BE2C (cell line): ENCODE measurements at regions not wholly inside any gene's neighbourhood (a gene's known extent, or its start where the extent isn't known, plus 50 kb on each side); places are given as distances from the start of the nearest gene placed in this dataset.

Source experiments
- DNase-seq: peaks from one replicate; pipeline ENCODE4 v3.0.0-alpha.2; 2020
- H3K27me3 ChIP-seq: fragments of 250-450 bp; sonication (Bioruptor Pico); 2 replicates; pipeline ENCODE4 v1.5.1; 2020; ENCODE audit warnings: mild to moderate bottlenecking
- H3K36me3 ChIP-seq: fragments of 250-450 bp; sonication (Bioruptor Pico); 2 replicates; pipeline ENCODE4 v1.5.1; 2020; ENCODE audit warnings: mild to moderate bottlenecking
- H3K4me1 ChIP-seq: fragments of 250-450 bp; sonication (Bioruptor Pico); 2 replicates; pipeline ENCODE4 v1.5.1; 2020
- H3K4me3 ChIP-seq: 2 replicates; pipeline ENCODE4 v1.5.1; 2011; ENCODE audit warnings: low read depth, low read length
- H3K9me3 ChIP-seq: fragments of 250-450 bp; sonication (Bioruptor Pico); 2 replicates; pipeline ENCODE4 v1.5.1; 2020
- TF ChIP-seq, protein P1 (sequence below): IDR thresholded peaks from 2 replicates; pipeline ENCODE4 v1.5.1; 2012; ENCODE audit warnings: mild to moderate bottlenecking, low read depth, low read length

DNA sequence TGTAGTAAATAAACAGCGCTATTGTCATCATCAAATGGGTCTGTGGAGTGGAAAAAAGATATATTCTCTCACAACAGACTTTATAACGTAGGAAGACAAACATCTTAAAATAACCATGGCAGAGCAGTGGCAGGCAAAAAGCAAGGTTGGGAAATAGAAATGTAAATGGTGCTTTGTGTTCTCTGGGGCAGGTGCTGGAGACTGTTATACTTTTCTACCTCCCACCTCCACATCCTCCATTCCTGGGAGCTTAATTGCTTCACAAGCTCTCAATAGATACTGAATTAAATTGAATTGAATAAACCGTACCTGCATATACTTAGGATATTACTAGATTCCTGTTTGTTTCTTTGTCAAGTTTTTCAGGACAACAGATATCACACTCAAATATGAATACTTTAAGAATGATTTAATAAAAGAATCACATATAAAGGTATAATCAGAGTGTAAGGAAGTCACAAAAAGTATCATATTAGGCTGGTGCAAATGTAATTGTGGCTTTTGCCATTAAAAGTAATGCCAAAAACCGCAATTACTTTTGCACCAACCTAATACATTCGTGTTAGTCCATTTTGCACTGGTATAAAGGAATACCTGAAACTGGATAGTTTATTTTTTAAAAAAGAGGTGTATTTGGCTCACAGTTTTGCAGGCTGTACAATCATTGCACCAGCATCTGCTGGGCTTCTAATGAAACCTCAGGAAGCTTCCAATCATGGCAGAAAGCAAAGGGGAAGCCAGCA is 367.3 kb downstream of the GRIA2 start:
- Histone ChIP-seq H3K9me3 (no peaks in the 10 kb centered on the region), H3K4me3 (no peak overlapping the region), H3K36me3 (no peaks in the 10 kb centered on the region), H3K4me1 (no peaks in the 10 kb centered on the region), H3K27me3 (no peaks in the 10 kb centered on the region)
- TF ChIP-seq, protein P1, sequence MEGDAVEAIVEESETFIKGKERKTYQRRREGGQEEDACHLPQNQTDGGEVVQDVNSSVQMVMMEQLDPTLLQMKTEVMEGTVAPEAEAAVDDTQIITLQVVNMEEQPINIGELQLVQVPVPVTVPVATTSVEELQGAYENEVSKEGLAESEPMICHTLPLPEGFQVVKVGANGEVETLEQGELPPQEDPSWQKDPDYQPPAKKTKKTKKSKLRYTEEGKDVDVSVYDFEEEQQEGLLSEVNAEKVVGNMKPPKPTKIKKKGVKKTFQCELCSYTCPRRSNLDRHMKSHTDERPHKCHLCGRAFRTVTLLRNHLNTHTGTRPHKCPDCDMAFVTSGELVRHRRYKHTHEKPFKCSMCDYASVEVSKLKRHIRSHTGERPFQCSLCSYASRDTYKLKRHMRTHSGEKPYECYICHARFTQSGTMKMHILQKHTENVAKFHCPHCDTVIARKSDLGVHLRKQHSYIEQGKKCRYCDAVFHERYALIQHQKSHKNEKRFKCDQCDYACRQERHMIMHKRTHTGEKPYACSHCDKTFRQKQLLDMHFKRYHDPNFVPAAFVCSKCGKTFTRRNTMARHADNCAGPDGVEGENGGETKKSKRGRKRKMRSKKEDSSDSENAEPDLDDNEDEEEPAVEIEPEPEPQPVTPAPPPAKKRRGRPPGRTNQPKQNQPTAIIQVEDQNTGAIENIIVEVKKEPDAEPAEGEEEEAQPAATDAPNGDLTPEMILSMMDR = no peak
- no peak for DNase-seq

DNA sequence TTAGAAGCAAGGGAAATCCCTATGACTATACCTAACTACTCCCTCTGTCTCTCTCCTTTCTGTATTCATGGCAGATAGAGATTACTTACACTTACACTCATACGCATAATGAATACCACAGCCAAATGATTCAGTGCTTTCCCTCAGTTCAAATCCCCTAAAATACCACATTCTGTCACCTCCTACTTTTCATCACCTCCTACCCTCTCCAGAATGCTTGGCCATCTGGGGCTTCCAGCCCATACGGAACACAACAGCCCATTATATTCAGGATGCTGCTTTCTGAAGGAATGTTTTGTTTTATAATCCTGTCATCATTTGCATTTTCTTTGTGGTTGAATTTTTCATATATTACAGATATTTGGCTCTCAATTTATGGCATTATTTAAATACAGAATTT is 361.6 kb downstream of the GRIA2 start:
- Histone ChIP-seq H3K4me1 (peaks cover 5% of the 10 kb centered on the region), H3K4me3 (no peak overlapping the region), H3K9me3 (no peaks in the 10 kb centered on the region), H3K27me3 (no peaks in the 10 kb centered on the region), H3K36me3 (no peaks in the 10 kb centered on the region)
- TF ChIP-seq, protein P1 = no peak
- DNase-seq = no peak

DNA sequence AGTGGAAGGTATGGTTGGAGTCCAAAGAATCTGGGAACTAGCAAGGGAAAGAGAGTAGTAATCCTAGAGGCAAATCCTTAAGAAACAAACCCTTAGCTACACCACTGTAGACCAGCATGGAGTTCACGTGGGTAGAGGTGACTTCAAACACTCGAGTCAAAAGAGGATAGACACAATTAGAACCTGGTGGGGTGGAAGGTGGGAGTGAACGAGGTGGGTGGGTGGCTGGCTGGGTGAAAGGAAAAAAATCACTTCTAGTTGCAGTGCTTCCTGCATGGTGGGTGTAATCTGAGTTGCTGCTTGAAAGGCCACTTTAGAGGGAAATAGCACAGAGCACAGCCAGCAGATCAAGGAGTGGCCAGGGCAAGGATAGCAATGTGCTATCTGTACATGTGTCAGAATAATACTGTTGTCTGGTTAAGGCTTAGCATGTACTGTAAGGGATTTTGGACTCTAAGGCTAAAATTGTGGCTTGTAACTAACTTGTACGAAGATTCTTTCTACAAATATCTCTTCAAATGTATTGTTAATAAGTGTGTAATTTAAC is 356.2 kb downstream of the GRIA2 start:
- H3K9me3 ChIP-seq = no peaks in the 10 kb centered on the region

DNA sequence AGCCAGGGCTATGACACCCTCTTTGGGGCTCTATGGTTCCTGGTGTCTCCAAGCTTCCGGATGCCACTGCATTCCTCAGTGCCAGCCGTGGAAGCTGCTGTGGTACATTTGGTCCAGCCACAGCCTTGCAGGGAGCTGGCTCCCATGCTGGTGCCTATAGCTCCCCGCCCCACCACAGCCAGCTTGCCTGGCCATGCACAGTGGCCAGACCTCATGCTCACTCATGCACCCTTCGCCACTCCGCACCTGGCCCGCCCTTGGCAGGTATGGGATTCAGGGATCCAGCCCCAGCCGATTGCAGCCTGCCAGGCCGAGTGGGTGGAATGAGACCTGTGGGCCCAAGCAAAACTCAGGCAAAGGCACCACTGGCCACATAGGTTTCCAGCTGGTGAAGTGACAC is 354.8 kb downstream of the GRIA2 start:
- DNase-seq = no peak
- H3K36me3 ChIP-seq = no peaks in the 10 kb centered on the region
- peaks cover 11% of the 10 kb centered on the region for H3K4me1 ChIP-seq
- H3K27me3 ChIP-seq = no peaks in the 10 kb centered on the region
- H3K4me3 ChIP-seq = no peak overlapping the region
- TF ChIP-seq, protein P1 = no peak
- no peaks in the 10 kb centered on the region for H3K9me3 ChIP-seq

More for the DNA sequence above, 356.2 kb downstream of the GRIA2 start:
- Histone ChIP-seq H3K36me3 (no peaks in the 10 kb centered on the region), H3K27me3 (no peaks in the 10 kb centered on the region), H3K4me1 (peaks cover 11% of the 10 kb centered on the region), H3K4me3 (no peak overlapping the region)
- DNase-seq = peak; percentile 7
- TF ChIP-seq, protein P1 = no peak

DNA sequence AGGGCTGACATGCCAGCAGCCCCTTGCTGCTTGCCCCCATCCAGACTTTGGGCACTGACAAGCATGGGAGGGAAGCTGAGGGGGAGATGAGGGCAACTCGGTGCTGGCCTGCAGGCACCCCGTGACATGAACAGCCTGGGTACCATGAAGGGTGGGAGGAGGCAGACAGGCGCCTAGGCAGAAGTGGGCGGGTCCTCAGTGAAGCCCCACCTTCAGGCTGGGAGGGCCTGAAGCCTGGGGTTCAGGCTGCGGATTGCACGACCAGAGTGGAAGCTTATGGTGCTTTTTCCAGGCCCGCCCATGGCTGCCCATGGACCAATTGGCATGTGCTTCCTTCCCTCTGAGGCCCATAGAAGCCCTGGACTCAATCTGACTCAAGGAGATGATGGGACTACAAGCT is 354.1 kb downstream of the GRIA2 start:
- H3K4me1 ChIP-seq = peaks cover 11% of the 10 kb centered on the region
- TF ChIP-seq, protein P1 = no peak
- no peak overlapping the region for H3K4me3 ChIP-seq
- H3K9me3 ChIP-seq = no peaks in the 10 kb centered on the region
- H3K27me3 ChIP-seq = no peaks in the 10 kb centered on the region
- H3K36me3 ChIP-seq = no peaks in the 10 kb centered on the region
- no peak for DNase-seq

DNA sequence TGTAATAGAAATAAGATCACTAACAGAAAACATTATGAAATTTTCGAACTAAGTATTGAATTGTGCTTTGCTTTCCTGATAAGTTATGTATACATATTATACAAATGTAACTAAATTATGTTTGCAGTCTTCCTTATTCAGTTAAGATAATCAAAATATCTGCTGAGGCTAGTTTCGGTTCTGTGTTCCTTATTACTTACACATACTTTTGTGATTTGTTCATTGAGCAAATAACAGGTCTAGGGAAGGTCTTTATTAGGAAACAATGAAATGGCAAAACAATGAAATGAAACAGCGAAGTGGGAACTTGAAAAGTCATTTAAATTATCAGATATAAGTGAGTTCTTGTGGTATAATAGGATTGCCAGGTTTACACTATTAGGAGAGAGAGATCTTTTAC is 352.4 kb downstream of the GRIA2 start:
- TF ChIP-seq, protein P1 = no peak
- Histone ChIP-seq H3K4me3 (no peak overlapping the region), H3K36me3 (no peaks in the 10 kb centered on the region), H3K9me3 (no peaks in the 10 kb centered on the region), H3K4me1 (peaks cover 11% of the 10 kb centered on the region), H3K27me3 (no peaks in the 10 kb centered on the region)
- no peak for DNase-seq
